HUDEP-2 (cell line): ENCODE measurements at regions not wholly inside any gene's neighbourhood (a gene's known extent, or its start where the extent isn't known, plus 50 kb on each side); places are given as distances from the start of the nearest gene placed in this dataset.
A peak's percentile ranks its signal among the peaks of the same experiment; 100 is the strongest.
"Not testable (repeated sequence)": the region's sequence is repeated elsewhere in the genome, so short reads cannot be mapped to it uniquely, and the experiment has no call there.

Experiments
- DNase-seq, 76 experiments: peaks; one replicate each; lab custom pipeline; 2025; ENCODE audit not compliant: unreplicated experiment in 76 of 76; lab: John Stamatoyannopoulos, UW

DNA sequence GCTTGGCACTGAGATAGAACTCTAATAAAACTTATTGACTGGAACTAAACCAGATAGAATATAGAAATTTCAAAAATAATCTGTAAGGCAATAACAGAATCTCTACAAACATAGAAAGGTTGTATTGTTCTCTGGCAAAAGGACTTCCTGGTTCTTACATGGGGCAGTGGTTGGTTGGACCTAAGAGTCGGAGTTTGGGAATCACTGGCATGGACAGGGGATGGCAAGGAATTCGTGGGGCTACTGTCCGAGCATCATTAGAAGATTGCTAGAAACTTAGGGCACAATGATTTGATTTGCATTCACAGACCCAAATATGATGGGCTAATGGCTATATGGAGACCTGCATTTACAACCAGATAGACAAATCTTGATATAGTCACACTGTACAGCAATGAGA is 103.8 kb upstream of the GOT2 start:
- DNase-seq, result no peak

DNA sequence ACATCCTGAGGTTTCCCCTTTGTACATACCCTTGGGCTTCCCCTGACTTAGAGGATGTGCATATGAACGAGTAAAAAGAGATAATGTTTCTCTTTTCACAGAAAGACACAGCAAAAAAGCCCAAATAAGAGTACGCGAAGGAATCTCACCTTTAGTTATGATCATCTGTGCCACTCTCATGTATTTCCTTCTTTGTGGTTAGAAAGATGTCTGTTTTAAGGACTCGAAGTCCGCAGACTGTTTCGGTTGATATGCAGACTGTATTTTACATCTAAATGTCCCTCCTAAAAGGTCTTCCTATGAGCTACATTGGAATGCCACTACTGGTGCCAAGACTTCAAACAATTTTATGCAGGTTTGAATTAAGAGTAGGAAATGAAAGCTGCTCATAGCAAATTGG is 102.3 kb upstream of the GOT2 start:
- DNase-seq, result no peak

DNA sequence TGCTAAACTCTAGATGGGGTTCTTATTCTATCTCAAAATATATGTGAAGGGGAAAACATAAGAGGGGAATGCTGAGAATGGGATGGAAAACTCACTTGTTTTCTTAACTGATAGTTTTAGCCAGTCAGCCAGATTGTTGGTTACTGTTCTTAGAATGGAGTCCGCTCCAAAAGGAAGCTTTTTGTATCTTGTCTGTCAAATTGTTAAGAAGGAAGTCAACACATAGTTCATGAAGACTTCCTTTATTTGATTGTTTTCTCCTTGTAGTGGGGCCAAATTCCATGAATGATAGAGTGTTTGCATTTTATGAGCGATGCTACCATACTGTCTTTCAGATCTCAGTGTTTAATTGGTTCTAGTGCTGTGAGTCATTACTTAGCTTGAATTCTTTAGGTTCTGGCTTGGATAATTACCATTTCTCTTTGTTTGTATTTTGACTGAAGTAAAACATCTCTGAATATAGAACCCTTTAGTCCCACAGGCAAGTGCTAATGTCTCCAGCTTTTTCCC is 98.3 kb upstream of the GOT2 start:
- no peak for DNase-seq

DNA sequence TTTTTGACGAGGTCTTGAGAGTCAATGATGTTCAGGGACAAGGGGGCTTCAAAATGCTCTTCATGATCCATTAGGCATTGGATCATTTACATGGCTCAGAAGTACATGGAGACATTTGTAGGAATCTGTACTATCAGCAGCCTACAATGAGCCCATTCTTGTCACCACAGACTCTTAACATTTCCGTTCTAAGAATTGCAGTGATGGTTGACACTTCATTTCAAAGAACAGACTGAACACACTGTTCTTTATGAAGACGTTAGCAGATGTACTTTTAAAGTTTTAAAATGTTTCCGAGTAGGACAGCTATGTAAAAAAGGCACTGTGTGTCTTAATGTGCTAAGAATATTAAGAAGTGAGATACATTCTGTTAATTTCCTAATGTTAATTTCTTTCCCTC is 97.3 kb upstream of the GOT2 start:
- DNase-seq, result no peak

DNA sequence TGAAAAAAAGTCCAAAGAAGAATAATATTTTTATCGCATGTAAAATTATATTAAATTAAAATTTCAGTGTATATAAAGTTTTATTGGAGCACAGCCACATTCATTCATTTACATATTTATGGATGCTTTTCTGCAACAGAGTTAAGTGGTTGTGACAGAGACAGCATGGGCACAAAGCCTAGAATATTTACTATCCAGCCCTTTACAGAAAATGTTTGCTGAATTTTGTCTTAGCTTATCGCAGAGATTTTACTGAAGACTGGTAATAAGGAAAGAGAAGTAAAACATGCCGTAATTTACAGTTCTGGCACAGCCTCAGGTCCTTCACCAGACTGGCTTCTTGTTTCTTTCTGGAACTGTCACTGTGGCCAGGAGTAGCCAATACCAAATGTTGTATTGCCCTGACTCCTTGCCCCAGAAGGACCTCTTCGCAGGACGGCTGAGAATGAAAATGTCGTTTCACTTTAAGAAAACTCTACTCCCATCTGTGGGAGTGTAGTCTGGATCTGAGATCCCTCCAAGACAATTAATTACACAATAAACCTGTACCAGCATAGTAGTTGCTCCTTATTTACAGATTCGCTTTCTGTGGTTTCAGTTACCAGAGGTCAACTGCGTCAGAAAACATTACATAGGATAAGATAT is 94.9 kb upstream of the GOT2 start:
- DNase-seq, result no peak

DNA sequence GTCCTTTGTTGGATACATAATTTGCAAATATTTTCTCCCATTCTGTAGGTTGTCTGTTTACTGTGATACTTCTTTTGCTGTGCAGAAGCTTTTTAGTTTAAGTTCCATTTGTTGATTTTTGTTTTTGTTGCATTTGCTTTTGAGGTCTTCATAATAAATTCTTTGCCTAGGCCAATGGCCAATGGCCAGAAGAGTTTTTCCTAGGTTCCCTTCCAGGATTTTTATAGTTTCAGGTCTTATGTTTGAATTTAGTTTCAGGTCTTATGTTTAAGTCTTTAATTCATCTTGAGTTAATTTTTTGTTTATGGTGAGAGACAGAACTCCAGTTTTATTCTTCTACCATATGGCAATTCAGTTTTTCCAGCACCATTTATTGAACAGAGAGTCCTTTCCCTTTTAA is 90.1 kb upstream of the GOT2 start:
- no peak for DNase-seq

DNA sequence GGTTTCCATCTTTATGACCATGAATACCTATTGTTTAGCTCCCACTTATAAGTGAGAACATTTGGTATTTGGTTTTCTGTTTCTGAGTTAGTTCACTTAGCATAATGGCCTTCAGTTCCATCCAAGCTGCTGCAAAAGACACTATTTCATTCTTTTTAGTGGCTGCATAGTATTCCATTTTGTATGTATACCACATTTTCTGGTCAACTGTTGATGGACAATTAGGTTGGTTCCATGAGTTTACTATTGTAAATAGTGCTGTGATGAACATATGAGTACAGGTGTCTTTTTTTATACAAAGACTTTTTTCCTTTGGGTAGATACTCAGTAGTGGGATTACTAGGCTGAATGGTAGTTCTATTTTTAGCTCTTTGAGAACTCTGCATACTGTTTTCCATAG is 87.8 kb upstream of the GOT2 start:
- DNase-seq, result no peak

DNA sequence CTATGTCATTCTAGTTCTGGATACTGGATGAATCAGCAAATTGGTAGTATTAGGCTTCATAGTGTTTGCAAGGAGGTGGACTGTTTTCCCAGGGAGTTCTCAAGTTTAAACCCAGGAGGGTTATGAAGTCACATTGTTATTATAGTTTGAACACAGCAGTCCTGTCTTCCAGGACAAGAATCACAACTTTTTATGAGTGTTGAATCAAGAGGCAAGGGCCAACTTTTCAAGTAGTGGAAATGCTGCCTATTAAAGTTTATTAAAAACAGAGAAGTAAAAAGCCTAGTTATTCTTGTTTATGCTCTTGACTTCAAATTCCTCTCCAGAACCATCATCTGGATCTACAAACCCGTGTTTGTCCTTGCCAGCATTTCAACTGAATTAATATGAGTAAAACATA is 86.3 kb upstream of the GOT2 start:
- no peak for DNase-seq

DNA sequence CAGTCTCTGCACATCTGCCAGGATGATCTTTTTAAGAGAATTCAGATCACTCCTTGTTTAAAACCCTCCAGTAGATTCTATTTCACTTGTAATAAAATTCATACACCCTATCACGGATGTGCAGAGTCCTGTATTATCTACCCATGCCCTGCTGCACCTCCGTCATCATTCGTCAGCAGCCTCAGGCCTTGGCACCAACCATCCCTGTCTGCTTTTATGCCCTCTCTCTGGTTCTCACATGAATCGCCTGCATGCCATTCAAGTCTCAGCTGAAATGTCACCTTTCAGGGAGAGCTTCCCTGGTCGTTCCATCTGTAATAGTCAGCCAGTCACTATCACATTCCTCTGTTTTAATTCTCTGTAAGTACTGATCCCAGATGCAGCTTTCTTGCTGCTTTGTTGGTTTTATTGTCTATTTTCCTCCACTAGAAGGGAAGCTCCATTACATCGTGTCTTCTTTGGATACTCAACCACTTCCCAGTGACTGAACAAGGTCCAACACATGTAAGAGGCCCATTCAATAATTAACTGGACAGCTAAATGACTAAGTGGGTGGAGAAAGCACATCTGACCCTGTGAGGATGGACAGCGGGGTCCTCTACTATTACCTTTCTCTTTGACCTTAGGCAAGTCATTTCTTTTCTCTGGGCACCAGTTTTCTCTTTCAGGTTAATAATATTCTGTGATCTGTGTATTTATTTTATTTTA is 81.2 kb upstream of the GOT2 start:
- no peak for DNase-seq

DNA sequence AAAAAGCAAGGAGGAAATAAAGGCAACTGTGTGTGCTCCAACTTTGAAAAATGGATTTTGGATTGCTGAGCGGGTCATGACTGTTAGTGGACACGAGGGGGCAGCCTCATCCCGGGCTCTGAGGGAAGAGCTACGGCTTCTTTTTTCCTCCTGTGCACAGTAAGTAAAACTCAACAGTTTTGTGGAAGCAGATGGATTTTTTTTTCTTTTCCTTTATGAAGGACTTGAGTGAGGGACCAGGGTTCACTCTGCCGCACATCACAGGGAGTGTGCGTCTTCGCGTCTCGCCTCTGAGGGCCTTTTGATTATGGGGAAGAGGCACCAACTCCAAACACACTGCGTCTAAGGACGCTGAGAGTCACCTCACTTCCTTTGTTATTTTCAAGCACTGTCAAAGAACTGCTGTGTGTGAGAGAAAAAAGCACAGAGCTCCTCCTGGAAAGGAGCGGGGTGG is 80.3 kb upstream of the GOT2 start:
- DNase-seq, result peak in 21 of 76 experiments; percentile 0 to 26 (median 7)

DNA sequence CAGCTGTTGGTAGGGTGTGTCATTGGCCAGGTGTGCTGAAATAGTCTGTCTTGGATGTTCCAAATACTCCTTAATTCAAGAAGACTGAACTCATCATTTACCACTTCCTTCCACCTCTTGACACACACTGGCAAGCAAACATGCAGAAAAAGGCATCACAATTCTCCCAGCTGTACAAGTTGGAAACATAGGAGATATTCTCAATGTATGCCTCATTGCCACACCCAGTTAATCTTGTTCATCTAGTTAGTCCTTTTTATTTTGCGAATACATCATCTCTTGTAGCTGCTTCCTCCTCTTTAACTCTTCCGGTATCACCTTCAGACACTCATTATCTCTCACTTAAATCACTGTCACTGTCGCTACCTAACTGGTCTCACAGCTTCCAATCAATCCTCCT is 75.1 kb upstream of the GOT2 start:
- DNase-seq, result no peak

DNA sequence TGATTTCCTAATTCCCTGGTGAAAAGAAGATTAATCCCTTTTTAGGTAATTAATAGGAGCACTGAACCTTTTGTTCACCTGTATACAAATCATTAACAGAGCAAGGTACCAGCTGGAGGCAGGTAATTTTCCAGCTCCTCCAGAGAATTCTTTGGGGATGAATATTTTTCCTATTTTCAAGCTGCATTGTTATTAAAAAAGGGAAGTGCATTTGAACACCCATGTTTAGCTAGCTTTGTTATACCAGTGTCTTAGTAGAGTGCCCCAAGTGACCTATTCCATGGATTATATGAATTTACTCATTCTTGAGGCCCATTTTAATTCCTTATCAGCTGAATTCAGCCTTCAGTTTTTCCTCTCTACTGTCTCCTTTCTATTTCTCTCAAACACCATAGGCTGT is 73.2 kb upstream of the GOT2 start:
- no peak for DNase-seq

DNA sequence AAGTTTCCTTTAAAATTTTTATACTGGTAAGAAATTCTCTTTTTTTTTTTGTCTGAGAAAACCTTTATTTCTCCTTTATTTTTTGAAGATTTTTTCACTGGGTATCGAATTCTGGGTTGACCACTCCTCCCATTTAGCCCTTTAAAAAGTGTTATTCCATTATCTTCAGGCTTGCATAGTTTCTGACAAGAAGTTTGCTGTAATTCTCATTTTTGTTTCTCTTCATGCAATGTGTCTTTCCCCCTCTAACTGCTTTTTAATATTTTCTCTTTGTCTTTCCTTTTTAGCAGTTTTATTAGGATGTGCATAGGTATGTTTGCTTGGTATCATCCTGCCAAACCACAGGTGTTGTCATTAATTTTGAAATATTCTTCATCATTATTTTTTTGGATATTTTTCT is 67.7 kb upstream of the GOT2 start:
- DNase-seq, result no peak

DNA sequence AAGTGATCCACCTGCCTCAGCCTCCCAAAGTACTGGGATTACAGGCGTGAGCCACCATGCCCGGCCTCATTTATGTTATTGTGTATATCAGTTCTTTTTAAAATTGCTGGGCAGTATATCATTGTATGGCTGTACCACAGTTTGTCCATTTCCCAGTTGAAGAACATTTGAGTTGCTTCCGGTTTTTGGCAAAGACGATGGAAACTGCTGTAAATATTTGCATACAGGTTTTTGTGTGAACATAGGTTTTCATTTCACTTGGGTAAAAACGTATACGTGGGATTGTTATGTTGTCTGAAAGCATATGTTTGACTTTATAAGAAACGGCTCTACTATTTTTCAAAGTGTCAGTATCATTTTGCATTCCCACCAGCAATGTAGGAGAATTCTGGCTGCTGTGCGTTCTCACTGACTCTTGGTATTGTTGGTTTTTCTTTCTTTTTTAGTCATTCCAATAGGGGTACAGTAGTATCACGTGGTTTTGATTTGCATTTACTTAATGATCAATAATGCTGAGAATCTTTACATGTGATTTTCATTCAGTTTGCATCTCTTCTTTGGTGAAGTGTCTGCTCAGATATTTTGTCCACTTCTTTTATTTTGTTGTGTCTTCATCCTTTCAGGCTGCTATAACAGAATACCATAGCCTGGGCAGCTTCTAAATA is 63.2 kb upstream of the GOT2 start:
- DNase-seq, result no peak

DNA sequence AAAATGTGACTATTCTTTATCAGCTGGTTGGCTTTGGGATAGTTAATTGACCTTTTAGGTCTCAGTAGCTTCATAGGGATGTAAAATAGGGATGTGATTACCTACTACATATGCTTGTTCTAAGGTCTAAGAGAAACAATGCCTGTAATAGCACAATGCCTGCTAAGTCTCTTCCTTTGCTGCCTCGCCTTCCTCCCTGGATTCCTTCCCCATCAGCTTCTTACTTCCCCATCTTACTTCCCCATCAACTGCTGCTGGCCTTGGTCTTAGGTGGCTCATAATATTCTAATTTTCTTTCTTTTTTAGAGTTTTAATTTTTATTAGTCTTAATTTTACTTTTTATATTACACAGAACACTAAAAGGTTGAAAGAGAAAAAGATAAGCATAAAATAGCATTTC is 59.2 kb upstream of the GOT2 start:
- DNase-seq, result no peak

DNA sequence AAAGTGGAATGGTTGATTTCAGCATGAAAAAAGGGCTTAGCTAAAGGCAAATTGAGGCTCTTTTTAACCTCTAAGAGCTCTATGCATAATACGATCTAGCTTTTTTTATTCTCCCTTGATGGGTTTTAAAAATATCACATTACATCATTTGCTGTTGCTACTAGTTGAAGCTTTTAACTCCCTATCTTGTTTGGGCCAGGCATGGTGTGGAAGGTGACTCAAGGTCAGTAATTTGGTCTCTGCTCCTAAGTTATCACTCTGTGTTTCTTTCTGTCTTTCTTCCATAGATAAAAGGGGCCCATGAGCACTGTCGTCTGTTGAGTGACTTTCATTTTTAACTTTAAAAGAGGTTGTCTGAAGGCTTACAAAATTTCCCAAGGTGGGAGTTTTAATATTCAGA is 58.1 kb upstream of the GOT2 start:
- DNase-seq, result peak in 36 of 76 experiments; percentile 2 to 69 (median 28)

DNA sequence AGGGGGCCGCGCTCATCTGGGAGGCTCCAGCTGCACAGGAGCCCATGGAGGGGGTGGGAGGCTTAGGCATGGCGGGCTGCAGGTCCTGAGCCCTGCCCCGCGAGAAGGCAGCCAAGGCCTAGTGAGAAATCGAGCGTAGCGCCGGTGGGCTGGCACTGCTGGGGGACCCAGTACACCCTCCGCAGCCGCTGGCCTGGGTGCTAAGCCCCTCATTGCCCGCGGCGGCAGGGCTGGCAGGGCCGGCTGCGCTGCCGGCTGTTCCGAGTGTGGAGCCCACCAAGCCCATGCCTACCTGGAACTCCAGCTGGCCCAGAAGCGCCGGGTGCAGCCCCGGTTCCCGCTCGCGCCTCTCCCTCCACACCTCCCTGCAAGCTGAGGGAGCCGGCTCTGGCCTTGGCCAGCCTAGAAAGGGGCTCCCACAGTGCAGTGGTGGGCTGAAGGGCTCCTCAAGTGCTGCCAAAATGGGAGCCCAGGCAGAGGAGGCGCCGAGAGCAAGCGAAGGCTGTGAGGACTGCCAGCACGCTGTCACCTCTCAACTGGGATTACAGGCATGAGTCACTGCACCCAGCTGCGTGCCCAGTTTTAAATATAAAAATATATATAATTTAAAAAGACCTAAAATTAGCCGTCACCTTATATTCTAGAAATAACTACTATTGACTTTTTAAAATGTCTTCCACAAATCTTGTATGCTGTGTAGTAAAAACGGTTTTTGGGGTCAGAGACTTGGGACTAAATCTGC is 56.9 kb upstream of the GOT2 start:
- DNase-seq, result not testable (repeated sequence)

DNA sequence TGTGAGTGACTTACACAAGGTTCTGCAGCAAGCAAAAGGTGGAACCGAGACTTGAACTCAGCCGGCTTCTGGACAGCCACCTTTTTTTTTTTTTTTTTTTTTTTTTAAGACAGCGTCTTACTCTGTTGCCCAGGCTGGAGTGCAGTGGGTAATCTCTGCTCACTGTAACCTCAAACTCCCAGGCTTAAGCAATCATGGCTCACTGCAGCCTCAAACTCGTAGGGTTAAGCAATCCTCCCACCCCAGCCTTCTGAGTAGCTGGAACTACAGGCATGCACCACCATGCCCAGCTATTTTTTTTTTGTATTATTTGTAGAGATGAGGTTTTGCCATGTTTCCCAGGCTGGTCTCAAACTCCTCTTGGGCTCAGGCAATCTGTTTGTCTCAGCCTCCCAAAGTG is 55.2 kb upstream of the GOT2 start:
- no peak for DNase-seq
